HK-2 (cell line): ENCODE measurements at regions not wholly inside any gene's neighbourhood (a gene's known extent, or its start where the extent isn't known, plus 50 kb on each side); places are given as distances from the start of the nearest gene placed in this dataset.

Experiments used
- DNase-seq: peaks from one replicate; pipeline ENCODE4 v3.0.0-alpha.2; 2018; ENCODE audit not compliant: unreplicated experiment

GRCh38 chr18:47758000-47758399, 172.5 kb downstream of the SMAD2 start:
- no peak for DNase-seq

DNA sequence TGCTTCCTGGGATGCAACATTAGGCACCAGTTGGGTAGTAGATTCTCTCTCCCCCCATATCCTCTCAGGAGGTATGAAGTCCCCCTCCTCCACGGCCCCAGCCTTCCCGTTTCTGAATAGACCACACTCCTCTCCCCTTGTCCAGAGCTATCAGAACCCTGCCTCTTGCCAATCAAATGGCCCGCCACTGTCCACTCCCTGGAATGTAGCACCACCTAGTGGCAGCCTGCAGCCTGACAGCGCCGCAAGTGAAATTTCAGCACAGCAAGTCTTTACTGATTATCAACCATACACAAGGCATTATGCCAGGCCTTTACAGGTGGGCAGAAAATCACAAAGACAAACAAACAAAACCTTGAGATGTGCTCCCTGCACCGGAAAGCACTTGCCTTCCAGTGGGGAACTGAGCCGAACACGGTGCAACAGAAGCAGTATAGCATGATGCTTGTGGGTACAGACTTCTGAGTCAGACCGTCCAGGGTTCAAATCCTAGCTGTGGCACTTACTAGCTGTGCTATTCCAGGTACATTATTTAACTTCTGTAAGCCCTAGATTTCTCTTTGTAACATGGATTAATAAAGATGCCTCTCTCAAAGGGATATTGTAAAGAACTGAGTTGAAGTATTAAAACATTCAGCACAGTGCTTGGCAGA, 174.0 kb downstream of the SMAD2 start:
- peak; percentile 56 for DNase-seq

- DNase-seq: no peak
Observed at GRCh38 chr18:47755102-47755456, 175.4 kb downstream of the SMAD2 start.

GRCh38 chr18:47754311-47755101, 176.0 kb downstream of the SMAD2 start:
- peak; percentile 54 for DNase-seq

- no peak for DNase-seq
Observed at GRCh38 chr18:47752796-47753645, 177.4 kb downstream of the SMAD2 start.

DNA sequence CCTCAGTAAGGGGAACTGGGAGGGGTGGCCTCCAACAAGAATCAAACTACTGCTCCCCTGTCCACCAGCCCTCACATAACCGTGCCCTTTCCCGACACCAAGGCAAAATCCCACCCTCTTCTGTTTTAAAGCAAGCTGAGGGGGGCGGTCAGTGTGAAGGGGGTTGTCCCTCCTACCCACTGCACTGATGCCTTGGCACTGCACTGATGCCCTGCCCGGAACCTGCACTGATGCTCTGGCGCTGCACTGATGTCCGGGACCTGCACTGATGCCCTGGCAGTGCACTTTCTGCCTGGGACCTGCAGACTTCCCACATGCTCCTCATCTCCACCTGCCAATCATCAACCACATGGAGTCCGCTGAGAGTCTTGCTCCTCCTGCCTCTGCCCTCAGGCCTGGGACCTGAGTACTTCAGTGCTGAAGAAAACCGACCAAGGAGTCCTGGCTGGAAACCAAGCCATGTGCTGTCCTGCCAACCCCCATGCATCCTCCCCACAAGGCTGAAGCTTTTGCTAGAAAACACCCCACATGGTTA, 179.5 kb downstream of the SMAD2 start:
- DNase-seq: no peak

DNA sequence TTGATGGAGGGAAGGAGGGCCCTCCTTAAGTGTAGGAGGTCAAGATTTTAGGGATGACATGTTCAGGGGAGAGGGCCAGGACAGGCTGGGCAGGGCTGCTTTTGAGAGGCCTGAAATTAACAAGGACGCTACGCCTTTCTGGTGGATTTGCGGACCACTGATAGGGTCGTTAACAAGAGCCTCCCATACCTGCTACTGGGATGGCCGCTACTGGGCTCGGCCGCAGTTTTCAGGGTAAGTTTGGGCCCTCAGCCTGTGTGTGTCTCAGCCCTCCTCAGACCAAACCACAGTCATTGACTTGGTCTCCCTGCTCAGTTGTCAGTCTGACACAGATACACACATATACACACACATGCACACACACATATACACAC, 180.9 kb downstream of the SMAD2 start:
- DNase-seq: no peak

DNA sequence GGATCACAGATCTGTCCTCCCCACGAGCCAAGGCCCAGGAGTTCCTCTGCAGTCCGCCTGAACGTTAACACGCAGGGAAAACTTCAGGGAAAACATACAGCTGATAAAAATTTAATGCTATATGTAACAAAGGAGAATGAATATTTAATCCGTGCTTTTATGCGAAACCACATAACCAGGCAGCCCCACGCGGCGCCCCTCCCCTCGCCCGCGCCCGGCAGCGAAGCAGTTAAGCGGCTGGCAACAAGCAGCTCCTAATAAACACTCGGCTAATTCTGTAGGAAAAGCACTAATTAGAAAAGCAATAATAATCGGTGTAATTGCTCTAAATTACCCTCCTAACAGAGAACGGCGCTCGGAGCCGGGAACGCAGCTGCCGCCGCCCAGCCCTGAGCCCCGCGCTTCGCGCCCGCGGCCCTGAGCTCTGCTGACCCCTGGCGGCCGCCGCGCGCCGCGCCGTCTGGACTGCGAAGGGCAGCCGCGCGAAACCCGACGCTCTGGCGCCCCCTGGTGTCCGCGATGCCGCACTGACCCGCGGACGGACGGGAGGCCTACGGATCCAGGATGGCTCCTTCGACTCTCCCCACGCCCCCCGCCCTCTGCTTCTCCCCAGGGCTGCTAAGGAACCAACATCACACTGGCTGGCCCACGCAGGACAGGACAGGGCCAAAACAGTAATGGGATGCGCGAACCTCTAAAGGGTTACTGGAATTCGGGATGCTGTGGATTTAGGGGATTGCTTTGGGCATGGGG, 181.4 kb downstream of the SMAD2 start:
- DNase-seq: peak; percentile 68

DNA sequence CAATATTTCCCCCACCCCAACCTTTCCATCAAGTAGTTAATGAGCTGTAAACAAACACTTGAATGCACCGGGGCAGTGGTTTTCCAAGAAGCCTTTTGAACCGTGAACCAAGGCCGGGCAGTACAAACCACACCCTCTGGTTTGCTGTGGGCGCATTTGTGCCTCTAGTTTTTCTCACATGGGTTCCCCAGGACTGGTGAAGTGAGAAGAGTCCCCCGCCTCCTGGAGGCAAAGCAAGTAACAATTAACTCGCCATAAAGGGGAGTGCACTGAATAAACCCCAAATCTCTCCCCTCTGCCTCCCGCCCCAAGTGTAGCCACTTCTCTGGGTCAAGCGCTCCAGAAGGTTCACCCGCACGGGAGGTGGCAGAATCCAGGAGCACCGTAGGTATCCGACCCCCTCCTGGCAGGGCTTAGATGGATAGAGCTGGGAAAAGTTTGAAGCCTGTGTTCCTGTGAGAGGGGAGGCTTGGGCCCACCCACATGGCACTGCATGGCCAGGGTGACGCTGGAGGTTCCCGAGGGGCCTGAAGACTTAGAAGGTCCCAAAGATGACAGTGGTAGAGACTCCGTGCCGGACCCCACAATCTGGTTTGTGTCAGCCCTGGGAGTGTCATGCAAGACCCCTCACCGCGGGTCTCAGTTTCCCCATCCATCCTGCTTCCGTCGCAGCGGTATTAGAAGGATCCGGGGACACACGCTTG, 182.2 kb downstream of the SMAD2 start:
- no peak for DNase-seq

- DNase-seq: no peak
Observed at GRCh38 chr18:47747260-47747795, 183.1 kb downstream of the SMAD2 start.

DNA sequence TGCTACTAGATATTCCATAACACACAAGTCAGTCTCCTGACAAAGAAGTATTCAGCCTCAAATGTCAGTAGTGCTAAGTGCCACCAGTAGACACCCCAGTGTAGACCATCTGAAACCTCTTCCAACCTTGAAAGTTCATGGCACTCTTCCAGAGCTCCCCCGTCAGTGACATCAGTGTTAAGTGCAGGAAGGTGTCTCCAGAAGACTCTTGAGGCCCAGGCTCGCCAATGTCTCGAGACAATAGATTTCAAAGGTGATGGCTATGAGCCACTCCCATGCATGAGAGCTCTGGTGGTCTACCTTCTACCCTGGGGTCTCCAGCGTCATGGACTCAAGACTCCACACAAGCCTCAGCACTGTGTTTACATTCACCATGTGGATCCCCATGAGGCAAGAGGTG, 183.8 kb downstream of the SMAD2 start:
- DNase-seq: no peak

DNA sequence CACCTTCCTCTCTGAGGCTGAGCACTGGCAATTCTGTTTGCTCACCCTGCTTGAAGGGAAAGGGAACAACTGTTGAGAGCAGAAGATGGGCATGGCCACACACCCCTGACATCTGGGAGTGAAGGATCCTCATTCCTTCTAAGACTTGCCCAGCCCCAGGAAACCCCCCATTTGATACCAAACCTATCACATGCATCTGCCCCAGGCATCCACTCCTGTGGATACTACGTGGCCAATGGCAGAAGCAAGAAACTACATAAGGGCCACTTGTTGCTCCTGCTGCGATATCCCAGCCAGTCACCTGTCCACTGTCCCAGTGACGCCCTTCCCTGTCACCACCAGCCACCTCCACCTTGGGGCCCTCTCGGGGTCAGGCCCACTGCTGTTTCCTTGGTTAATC, 185.2 kb downstream of the SMAD2 start:
- DNase-seq: no peak

DNA sequence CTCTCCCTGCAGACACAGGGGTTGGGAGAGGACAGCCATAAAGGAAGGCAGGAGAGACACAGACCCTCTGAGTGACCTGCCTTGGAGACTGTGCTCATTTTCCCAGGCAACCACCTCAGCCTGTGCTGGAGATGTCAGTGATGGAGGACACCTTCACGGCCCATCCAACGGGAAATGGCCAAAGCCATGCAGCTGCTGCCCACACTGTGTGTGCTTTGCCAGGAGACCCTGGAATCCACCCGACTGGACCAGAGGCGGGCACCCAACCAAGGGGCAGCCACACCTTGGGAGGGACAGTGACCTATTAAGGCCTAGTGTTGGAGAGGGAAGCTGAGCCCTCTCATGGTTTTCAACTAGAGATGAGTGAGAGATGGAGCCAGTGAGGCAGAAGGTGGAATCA, 192.5 kb downstream of the SMAD2 start:
- DNase-seq: no peak

DNA sequence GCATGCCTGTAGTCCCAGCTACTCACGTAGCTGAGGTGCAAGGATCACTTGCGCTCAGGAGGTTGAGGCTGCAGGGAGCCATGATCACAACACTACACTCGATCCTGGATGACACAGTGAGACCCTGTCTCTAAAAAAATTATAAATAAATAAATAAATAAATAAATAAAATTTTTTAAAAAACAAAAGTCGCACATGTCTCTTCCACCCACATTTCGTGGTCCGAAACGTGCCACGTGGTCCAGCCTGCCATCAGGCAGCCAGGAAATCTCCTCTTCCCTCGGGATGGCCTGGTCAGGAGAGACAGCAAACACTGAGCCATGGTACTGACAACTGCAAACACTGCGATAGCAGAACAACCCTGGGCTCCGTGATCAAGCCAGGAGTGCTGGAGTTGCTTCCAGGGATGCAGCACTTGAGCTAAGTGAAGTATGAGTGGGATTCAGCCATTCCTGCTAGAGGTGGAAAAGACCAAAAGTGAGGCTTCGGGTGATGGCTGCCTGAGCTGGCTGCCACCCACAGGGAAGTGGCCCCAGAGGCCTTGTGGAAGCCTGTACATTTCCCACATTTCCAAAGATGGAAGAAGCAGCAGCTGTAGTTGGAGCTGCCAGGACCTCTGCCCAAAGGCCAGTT, 193.1 kb downstream of the SMAD2 start:
- no peak for DNase-seq

DNA sequence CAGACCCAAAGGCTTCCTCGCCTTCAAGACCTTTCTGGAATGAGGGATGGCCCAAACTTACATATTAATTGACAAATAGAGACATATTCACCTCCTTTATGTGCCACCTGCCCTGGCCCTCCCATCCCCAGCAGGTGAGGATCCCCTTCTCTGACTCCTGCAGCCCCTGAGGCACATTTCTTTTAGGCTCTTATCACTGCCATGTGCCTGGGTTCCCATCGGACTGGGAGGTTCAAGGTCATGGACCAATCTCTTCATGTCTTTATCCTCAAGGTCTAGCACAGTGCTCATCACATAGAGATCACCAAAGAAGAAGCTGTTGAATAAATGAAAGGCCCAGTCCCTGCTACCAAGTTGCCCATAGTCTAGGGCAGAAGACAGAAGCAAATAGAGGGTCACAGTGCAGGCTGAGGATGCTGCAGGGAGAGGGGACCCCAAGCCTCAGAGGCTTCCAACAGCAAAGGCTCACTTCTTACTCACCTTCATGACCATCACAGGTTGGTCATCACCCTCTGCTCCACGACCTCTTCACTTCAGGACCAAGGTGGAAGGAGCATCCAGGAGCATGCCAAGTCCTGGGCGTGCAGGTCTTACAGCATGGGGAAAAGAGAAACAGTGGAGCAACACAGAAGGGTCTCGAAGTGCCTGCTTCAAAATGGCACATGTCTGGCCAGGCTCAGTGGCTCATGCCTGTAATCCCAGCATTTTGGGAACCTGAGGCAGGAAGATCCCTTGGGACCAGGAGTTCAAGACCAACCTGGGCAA, 193.9 kb downstream of the SMAD2 start:
- DNase-seq: no peak

- no peak for DNase-seq
Observed at GRCh38 chr18:47735041-47735702, 195.3 kb downstream of the SMAD2 start.

DNA sequence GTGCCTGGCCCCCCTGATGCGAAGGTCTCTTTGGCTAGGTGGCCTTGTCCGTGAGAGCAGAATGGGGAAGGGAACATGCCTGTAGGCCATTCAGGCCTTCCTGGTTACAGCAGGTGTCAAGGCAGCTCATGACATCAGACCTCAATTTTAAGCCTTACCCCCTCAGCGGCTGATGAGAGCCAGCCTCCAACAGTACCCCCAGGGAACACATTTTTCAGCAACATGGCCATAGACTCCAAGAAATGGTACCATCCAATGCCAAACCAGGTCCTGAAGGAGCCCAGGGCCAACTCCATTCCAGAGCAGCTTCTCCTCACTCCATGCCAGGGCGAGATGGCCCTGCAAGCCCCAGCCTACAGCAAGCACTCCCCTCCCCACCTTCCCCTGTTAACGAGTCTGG, 199.2 kb downstream of the SMAD2 start:
- no peak for DNase-seq

DNA sequence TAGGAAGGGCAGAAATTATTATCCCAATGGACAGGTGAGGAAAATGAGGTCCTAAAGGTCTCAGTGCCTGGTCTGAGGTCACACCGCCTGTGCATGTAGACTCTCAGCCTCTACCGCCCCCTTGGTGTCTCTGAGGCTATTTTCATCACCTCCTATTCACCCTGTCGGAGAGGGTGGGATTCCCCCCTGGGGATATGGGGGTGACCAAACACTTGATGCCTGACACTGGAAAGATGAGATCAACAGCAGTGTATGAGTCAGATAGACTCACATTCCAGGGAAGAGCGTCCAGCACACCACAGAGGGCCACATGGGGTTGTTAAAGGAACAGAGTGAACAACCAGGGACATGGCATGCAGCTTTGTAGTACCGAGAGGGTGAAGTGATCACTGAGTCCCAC, 199.7 kb downstream of the SMAD2 start:
- peak; percentile 9 for DNase-seq

- no peak for DNase-seq
Observed at GRCh38 chr18:47729356-47729755, 201.1 kb downstream of the SMAD2 start.
